ENCODE measurements at regions not wholly inside any gene's neighbourhood (a gene's known extent, or its start where the extent isn't known, plus 50 kb on each side); places are given as distances from the start of the nearest gene placed in this dataset.

DNA sequence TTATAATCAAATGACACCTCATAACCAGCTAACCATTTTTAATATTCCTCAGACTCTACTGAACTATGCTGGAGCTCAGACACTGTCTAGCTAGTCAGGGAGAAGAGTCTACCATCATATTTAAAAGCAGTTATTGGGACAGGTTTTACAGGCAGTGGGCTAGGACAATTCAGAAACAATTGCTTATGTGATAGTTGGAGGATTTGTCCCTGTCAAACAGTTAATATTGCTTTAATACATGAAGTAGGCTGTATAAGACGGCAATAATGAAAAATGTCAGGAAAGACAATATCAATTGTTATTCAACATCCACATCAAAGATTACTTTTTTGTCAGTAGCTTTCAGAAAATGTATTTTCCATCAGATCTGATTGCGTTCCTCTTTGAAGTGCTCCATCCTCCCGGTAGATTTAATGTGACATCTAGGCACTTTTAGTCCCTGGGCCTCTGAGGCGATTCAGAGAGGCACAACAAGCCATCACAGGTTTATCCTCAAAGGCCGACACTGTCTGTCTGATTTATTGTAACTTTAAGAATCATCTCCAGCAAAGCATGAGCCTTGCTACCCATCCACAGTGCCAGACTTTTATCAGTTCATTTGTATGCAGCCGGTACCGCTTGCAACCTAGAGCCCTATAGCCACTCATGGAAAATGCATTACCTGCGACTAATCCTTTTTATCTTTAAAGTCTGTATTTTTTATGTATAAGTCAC is 152.2 kb downstream of the PSAT1 start:
- TF ChIP-seq POLR2A (IDR thresholded peaks at IDR 0.05): no peak
- TF ChIP-seq, protein P1, sequence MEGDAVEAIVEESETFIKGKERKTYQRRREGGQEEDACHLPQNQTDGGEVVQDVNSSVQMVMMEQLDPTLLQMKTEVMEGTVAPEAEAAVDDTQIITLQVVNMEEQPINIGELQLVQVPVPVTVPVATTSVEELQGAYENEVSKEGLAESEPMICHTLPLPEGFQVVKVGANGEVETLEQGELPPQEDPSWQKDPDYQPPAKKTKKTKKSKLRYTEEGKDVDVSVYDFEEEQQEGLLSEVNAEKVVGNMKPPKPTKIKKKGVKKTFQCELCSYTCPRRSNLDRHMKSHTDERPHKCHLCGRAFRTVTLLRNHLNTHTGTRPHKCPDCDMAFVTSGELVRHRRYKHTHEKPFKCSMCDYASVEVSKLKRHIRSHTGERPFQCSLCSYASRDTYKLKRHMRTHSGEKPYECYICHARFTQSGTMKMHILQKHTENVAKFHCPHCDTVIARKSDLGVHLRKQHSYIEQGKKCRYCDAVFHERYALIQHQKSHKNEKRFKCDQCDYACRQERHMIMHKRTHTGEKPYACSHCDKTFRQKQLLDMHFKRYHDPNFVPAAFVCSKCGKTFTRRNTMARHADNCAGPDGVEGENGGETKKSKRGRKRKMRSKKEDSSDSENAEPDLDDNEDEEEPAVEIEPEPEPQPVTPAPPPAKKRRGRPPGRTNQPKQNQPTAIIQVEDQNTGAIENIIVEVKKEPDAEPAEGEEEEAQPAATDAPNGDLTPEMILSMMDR (IDR thresholded peaks at IDR 0.05): no peak

Measured in thyroid gland (tissue), 4 donors.